ENCODE measurements at regions not wholly inside any gene's neighbourhood (a gene's known extent, or its start where the extent isn't known, plus 50 kb on each side); places are given as distances from the start of the nearest gene placed in this dataset.

DNA sequence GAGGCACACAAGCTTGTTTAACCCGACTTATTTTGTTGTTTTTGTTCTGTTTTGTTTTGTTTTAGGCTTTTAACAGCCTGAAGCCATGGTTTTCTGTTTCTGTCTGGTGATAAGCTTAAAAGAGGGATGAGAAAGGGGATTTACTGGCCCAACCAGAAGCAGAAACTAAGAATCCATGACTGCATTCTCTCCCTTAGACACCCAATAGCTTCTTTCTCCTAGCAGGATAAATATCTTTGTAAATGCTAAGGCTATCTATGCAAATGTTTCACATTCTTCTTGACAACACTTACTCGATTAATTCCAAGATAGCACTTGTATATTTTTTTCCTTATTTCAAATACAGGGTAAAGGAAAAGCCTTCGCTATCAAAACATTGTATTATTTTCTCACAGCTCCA, 53.7 kb upstream of the SMAD1 start:
- peaks cover 3% of the 10 kb centered on the region for H3K9me3 ChIP-seq (replicated peaks; ENCODE audit: control insufficient read depth, low read depth, low read length)
- H3K4me1 ChIP-seq (ENCODE audit: control insufficient read depth, insufficient read depth, low read length), result no peaks in the 10 kb centered on the region
- no CpG with 5 or more reads among the region's 3 CpGs for whole genome bisulfite sequencing (ENCODE audit: insufficient coverage)
- H3K27me3 ChIP-seq (ENCODE audit: control insufficient read depth, insufficient read depth, low read length), result no peaks in the 10 kb centered on the region
- no peak for DNase-seq
- no peaks in the 10 kb centered on the region for H3K36me3 ChIP-seq (ENCODE audit: control insufficient read depth, insufficient read depth, low read length)
- no peak overlapping the region for H3K4me3 ChIP-seq (ENCODE audit: low read length)
- H3K27ac ChIP-seq (ENCODE audit: low read length), result no peak overlapping the region

GRCh38 chr4:145427221-145427620, 54.4 kb upstream of the SMAD1 start:
- DNase-seq, result peak; percentile 18
- H3K27me3 ChIP-seq (ENCODE audit: control insufficient read depth, insufficient read depth, low read length), result no peaks in the 10 kb centered on the region
- H3K4me3 ChIP-seq (ENCODE audit: low read length), result no peak overlapping the region
- no peak overlapping the region for H3K27ac ChIP-seq (ENCODE audit: low read length)
- H3K9me3 ChIP-seq (replicated peaks; ENCODE audit: control insufficient read depth, low read depth, low read length), result peaks cover 3% of the 10 kb centered on the region
- WGBS (ENCODE audit: insufficient coverage), result no CpG with 5 or more reads among the region's 2 CpGs
- H3K36me3 ChIP-seq (ENCODE audit: control insufficient read depth, insufficient read depth, low read length), result no peaks in the 10 kb centered on the region
- H3K4me1 ChIP-seq (ENCODE audit: control insufficient read depth, insufficient read depth, low read length), result no peaks in the 10 kb centered on the region

- Histone ChIP-seq H3K27ac (ENCODE audit: low read length) (no peak overlapping the region), H3K27me3 (ENCODE audit: control insufficient read depth, insufficient read depth, low read length) (no peaks in the 10 kb centered on the region), H3K9me3 (replicated peaks; ENCODE audit: control insufficient read depth, low read depth, low read length) (peaks cover 3% of the 10 kb centered on the region), H3K4me1 (ENCODE audit: control insufficient read depth, insufficient read depth, low read length) (peaks cover 4% of the 10 kb centered on the region), H3K36me3 (ENCODE audit: control insufficient read depth, insufficient read depth, low read length) (no peaks in the 10 kb centered on the region), H3K4me3 (ENCODE audit: low read length) (no peak overlapping the region)
- 100% methylated on average over 1 of the region's 5 CpGs for WGBS (ENCODE audit: insufficient coverage)
- DNase-seq, result no peak
These were observed 58.5 kb upstream of the SMAD1 start for GRCh38 chr4:145423017-145423708.

- H3K36me3 ChIP-seq (ENCODE audit: control insufficient read depth, insufficient read depth, low read length), result no peaks in the 10 kb centered on the region
- H3K27ac ChIP-seq (ENCODE audit: low read length), result no peak overlapping the region
- 83% methylated on average over 1 of the region's 2 CpGs for whole genome bisulfite sequencing (ENCODE audit: insufficient coverage)
- H3K4me1 ChIP-seq (ENCODE audit: control insufficient read depth, insufficient read depth, low read length), result peaks cover 4% of the 10 kb centered on the region
- no peaks in the 10 kb centered on the region for H3K27me3 ChIP-seq (ENCODE audit: control insufficient read depth, insufficient read depth, low read length)
- DNase-seq, result no peak
- H3K4me3 ChIP-seq (ENCODE audit: low read length), result no peak overlapping the region
- peaks cover 3% of the 10 kb centered on the region for H3K9me3 ChIP-seq (replicated peaks; ENCODE audit: control insufficient read depth, low read depth, low read length)
These were observed 60.9 kb upstream of the SMAD1 start for GRCh38 chr4:145420595-145421214.

DNA sequence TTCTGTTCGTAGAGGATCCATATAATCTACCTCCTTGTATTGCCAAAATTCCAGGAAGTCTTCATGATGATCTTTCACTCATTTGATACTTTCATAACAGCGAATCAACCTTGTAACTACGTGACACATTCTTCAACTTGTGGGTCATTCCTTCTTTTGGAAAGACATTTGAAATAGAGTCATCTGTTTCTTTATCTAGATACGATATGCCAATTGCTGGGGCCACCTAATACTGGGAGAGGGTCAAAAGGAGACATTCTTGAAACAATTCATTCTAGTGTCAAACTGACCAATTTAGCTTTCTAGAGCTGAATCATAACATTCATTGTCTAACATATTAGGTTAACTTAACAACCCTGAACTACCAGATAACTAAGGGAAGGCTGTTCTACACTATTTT, 62.9 kb upstream of the SMAD1 start:
- Histone ChIP-seq H3K36me3 (ENCODE audit: control insufficient read depth, insufficient read depth, low read length) (no peaks in the 10 kb centered on the region), H3K9me3 (replicated peaks; ENCODE audit: control insufficient read depth, low read depth, low read length) (peaks cover 3% of the 10 kb centered on the region), H3K27me3 (ENCODE audit: control insufficient read depth, insufficient read depth, low read length) (no peaks in the 10 kb centered on the region), H3K27ac (ENCODE audit: low read length) (no peak overlapping the region), H3K4me1 (ENCODE audit: control insufficient read depth, insufficient read depth, low read length) (peaks cover 9% of the 10 kb centered on the region), H3K4me3 (ENCODE audit: low read length) (no peak overlapping the region)
- peak; percentile 33 for DNase-seq
- WGBS (ENCODE audit: insufficient coverage), result 43% methylated on average over 1 of the region's 4 CpGs

- H3K9me3 ChIP-seq (replicated peaks; ENCODE audit: control insufficient read depth, low read depth, low read length), result no peaks in the 10 kb centered on the region
- 100% methylated on average over 1 of the region's 5 CpGs for WGBS (ENCODE audit: insufficient coverage)
- H3K4me3 ChIP-seq (ENCODE audit: low read length), result no peak overlapping the region
- H3K36me3 ChIP-seq (ENCODE audit: control insufficient read depth, insufficient read depth, low read length), result no peaks in the 10 kb centered on the region
- no peak for DNase-seq
- H3K4me1 ChIP-seq (ENCODE audit: control insufficient read depth, insufficient read depth, low read length), result peaks cover 9% of the 10 kb centered on the region
- no peaks in the 10 kb centered on the region for H3K27me3 ChIP-seq (ENCODE audit: control insufficient read depth, insufficient read depth, low read length)
- H3K27ac ChIP-seq (ENCODE audit: low read length), result no peak overlapping the region
These were observed 64.1 kb upstream of the SMAD1 start for GRCh38 chr4:145417348-145418130.

- Histone ChIP-seq H3K4me3 (ENCODE audit: low read length) (no peak overlapping the region), H3K27ac (ENCODE audit: low read length) (peak overlapping the region; percentile 87), H3K36me3 (ENCODE audit: control insufficient read depth, insufficient read depth, low read length) (no peaks in the 10 kb centered on the region), H3K9me3 (replicated peaks; ENCODE audit: control insufficient read depth, low read depth, low read length) (no peaks in the 10 kb centered on the region), H3K4me1 (ENCODE audit: control insufficient read depth, insufficient read depth, low read length) (peaks cover 9% of the 10 kb centered on the region), H3K27me3 (ENCODE audit: control insufficient read depth, insufficient read depth, low read length) (no peaks in the 10 kb centered on the region)
- peak; percentile 94 for DNase-seq
- WGBS (ENCODE audit: insufficient coverage), result no CpG with 5 or more reads among the region's 1 CpG
These were observed 66.8 kb upstream of the SMAD1 start for GRCh38 chr4:145414841-145415240.

- Histone ChIP-seq H3K36me3 (ENCODE audit: control insufficient read depth, insufficient read depth, low read length) (no peaks in the 10 kb centered on the region), H3K4me3 (ENCODE audit: low read length) (no peak overlapping the region), H3K4me1 (ENCODE audit: control insufficient read depth, insufficient read depth, low read length) (peaks cover 7% of the 10 kb centered on the region), H3K27ac (ENCODE audit: low read length) (peak overlapping the region; percentile 87), H3K9me3 (replicated peaks; ENCODE audit: control insufficient read depth, low read depth, low read length) (no peaks in the 10 kb centered on the region), H3K27me3 (ENCODE audit: control insufficient read depth, insufficient read depth, low read length) (no peaks in the 10 kb centered on the region)
- no CpG with 5 or more reads among the region's 1 CpG for WGBS (ENCODE audit: insufficient coverage)
- DNase-seq, result peak; percentile 93
These were observed 67.4 kb upstream of the SMAD1 start for GRCh38 chr4:145414226-145414625.

GRCh38 chr4:145406970-145407369, 74.7 kb upstream of the SMAD1 start:
- Histone ChIP-seq H3K4me1 (ENCODE audit: control insufficient read depth, insufficient read depth, low read length) (peaks cover 10% of the 10 kb centered on the region), H3K27me3 (ENCODE audit: control insufficient read depth, insufficient read depth, low read length) (no peaks in the 10 kb centered on the region), H3K9me3 (replicated peaks; ENCODE audit: control insufficient read depth, low read depth, low read length) (no peaks in the 10 kb centered on the region), H3K4me3 (ENCODE audit: low read length) (no peak overlapping the region), H3K36me3 (ENCODE audit: control insufficient read depth, insufficient read depth, low read length) (no peaks in the 10 kb centered on the region), H3K27ac (ENCODE audit: low read length) (no peak overlapping the region)
- no peak for DNase-seq

DNA sequence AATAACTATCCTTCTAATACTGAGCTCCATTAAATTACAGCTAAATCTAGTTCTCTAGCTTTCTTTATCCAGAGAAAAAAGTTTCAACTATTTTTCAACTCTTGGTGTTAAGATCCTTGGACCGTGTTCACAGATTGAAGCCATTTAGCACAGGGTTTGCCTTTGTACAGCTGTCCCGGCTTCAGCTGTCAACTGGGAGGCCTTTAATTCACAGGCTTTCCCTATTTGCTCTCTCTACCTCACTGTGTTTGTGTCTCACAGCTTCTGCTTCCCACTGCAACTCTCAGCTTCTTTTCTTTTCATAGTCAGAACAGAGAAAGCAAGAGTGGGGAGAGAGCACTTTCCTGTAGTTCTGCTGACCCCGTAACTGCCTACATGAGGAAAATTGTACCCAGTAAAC, 76.9 kb upstream of the SMAD1 start:
- DNase-seq, result peak; percentile 91
- peak overlapping the region; percentile 92 for H3K27ac ChIP-seq (ENCODE audit: low read length)
- no peaks in the 10 kb centered on the region for H3K27me3 ChIP-seq (ENCODE audit: control insufficient read depth, insufficient read depth, low read length)
- no peaks in the 10 kb centered on the region for H3K9me3 ChIP-seq (replicated peaks; ENCODE audit: control insufficient read depth, low read depth, low read length)
- H3K4me1 ChIP-seq (ENCODE audit: control insufficient read depth, insufficient read depth, low read length), result peaks cover 10% of the 10 kb centered on the region
- H3K36me3 ChIP-seq (ENCODE audit: control insufficient read depth, insufficient read depth, low read length), result no peaks in the 10 kb centered on the region
- WGBS (ENCODE audit: insufficient coverage), result 22% methylated on average over 3 of the region's 3 CpGs
- H3K4me3 ChIP-seq (ENCODE audit: low read length), result no peak overlapping the region

All from muscle of leg (tissue), 3 donors.